Gastroesophageal sphincter (tissue), 3 donors: ENCODE measurements at regions not wholly inside any gene's neighbourhood (a gene's known extent, or its start where the extent isn't known, plus 50 kb on each side); places are given as distances from the start of the nearest gene placed in this dataset.

Source experiments
- CTCF ChIP-seq, 4 experiments: fragments of 200-600 bp in 2 of 4; fragments of 450-650 bp in 2 of 4; sonication (generic) in 1 of 4; IDR thresholded peaks; one replicate each; pipeline ENCODE4 v1.5.1; 2017 to 2019; ENCODE audit warnings: antibody characterized with exemption in 4 of 4, mild to moderate bottlenecking in 2 of 4, moderate library complexity in 2 of 4
- EP300 ChIP-seq: sonication (generic); formaldehyde crosslinking; IDR thresholded peaks from one replicate; pipeline ENCODE4 v1.6.1; 2017; ENCODE audit warnings: antibody characterized with exemption, mild to moderate bottlenecking
- POLR2A ChIP-seq, 2 donors: fragments of 450-650 bp; IDR thresholded peaks; one replicate each; pipeline ENCODE4 v1.6.1; 2017; ENCODE audit warnings: antibody characterized with exemption in 2 of 2, mild to moderate bottlenecking in 2 of 2, moderate library complexity in 1 of 2
- POLR2AphosphoS5 ChIP-seq: sonication (generic); formaldehyde crosslinking; IDR thresholded peaks from one replicate; pipeline ENCODE4 v1.6.1; 2017; ENCODE audit warnings: antibody characterized with exemption

GRCh38 chr22:48489551-48490499 is 1337.8 kb downstream of the BRD1 start:
- no peak for TF ChIP-seq CTCF (IDR thresholded peaks at IDR 0.05)
- TF ChIP-seq POLR2A (IDR thresholded peaks at IDR 0.05) = no peak
- TF ChIP-seq EP300 = no peak
- no peak for TF ChIP-seq POLR2AphosphoS5
